SK-N-MC (cell line): ENCODE measurements at regions not wholly inside any gene's neighbourhood (a gene's known extent, or its start where the extent isn't known, plus 50 kb on each side); places are given as distances from the start of the nearest gene placed in this dataset.
"Not testable (repeated sequence)": the region's sequence is repeated elsewhere in the genome, so short reads cannot be mapped to it uniquely, and the experiment has no call there.

Experiments used
- DNase-seq: peaks from one replicate; pipeline ENCODE4 v3.0.0-alpha.2; 2011; ENCODE audit warnings: low read depth, low spot score
- H3K27ac ChIP-seq: fragments of 200-600 bp; sonication (generic); 2 replicates; pipeline ENCODE4 v1.5.1; 2016; ENCODE audit warnings: mixed run types
- H3K36me3 ChIP-seq: fragments of 200-600 bp; sonication (generic); 2 replicates; pipeline ENCODE4 v1.6.1; 2017; ENCODE audit warnings: antibody characterized with exemption, low read length, mixed read lengths; ENCODE audit not compliant: insufficient read depth
- H3K4me3 ChIP-seq: fragments of 200-600 bp; sonication (generic); 2 replicates; pipeline ENCODE4 v1.5.1; 2016
- H3K9ac ChIP-seq: fragments of 200-600 bp; sonication (generic); 2 replicates; pipeline ENCODE4 v1.8.0; 2017; ENCODE audit warnings: mixed run types, mixed read lengths; ENCODE audit not compliant: insufficient read length
- H3K9me3 ChIP-seq: fragments of 200-600 bp; sonication (generic); 2 replicates; pipeline ENCODE4 v1.6.1; 2017; ENCODE audit warnings: low read depth, mild to moderate bottlenecking, antibody characterized with exemption, low read length, moderate library complexity, mixed read lengths
- POLR2AphosphoS5 ChIP-seq: IDR thresholded peaks from 2 replicates; pipeline ENCODE4 v1.6.1; 2012; ENCODE audit warnings: mild to moderate bottlenecking, low read depth, low read length, borderline replicate concordance

DNA sequence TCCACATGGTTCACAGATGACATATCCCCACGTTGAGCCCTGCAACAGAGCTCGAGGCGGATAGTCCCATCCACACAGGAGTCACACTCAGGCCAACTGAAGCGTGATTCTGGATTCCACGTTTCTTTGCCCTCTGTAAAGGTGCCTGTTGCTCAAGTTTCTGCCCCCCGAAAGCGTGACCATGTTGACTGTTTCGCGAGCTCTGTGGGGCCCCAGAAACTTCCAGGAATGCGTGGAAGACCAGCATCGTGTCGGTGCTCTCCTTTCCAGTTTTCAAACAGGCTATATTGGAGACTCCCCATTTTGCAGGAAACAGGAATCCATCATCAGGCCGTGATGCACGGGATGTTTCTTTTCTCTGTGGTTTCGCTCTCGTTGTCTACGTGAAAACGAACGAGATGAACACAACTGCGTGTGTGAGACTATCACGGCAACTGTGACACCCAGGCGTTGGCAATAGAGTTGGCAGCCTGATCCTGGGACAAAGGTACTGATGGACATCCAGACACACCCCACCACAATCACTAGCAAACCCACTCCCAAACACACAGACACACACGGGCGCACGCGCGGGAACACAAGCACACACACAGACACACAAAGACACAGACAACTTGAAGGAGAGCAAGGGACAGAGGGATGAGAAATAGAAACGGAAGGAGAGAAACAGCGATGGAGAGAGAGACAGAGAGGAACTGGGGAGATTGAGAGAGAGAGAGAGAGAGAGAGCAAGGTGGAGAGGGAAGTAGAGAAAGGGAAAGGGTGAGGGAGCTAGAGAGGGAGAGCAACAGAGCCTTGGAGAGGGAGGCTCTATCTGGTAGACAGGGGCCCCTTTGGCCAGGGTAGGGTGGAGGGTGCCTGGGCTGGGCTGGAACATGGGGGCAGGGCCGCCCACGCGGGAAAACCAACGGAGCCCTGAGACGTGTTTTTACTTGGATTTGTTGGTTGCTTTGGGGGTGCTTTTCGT, 1609.3 kb downstream of the SPATA31A7 start:
- not testable (repeated sequence) for H3K27ac ChIP-seq, H3K4me3 ChIP-seq, DNase-seq, H3K9ac ChIP-seq, H3K36me3 ChIP-seq, H3K9me3 ChIP-seq

DNA sequence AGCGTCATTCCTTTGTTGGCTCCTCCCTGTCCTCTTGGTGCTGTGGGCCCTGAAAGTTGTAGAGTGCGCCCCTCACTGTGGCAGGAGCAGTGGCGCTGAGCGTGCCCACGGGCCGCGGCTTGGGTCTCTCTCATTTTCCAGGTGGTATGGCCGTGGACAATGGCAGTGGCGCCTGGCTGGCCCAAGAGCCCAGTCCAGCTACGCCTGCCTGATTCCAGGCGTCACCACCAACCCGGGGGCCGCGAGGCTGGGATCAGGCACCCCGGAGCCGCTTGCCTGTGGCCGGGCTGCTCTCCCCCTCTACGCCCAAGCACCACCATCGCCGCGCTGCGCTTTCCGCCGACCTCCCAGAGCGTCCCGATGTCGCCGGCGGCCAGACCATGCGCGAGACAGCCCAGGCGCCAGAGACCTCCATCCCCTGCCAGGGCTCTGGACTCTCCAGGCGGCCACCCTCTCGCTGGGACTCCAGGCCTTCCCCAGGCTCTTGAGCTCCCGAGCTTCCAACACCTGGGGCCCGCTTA, 1610.1 kb downstream of the SPATA31A7 start:
- not testable (repeated sequence) for H3K36me3 ChIP-seq, H3K4me3 ChIP-seq, H3K9ac ChIP-seq, H3K9me3 ChIP-seq, H3K27ac ChIP-seq, DNase-seq

- H3K4me3 ChIP-seq, H3K36me3 ChIP-seq, H3K9ac ChIP-seq, DNase-seq, H3K27ac ChIP-seq, H3K9me3 ChIP-seq: not testable (repeated sequence)
These were observed 1610.9 kb downstream of the SPATA31A7 start for GRCh38 chr9:62800451-62801371.

- H3K36me3 ChIP-seq, H3K27ac ChIP-seq, H3K4me3 ChIP-seq, H3K9ac ChIP-seq, DNase-seq, H3K9me3 ChIP-seq: not testable (repeated sequence)
These were observed 1611.6 kb downstream of the SPATA31A7 start for GRCh38 chr9:62801372-62801811.

GRCh38 chr9:62801961-62802718, 1612.3 kb downstream of the SPATA31A7 start:
- not testable (repeated sequence) for DNase-seq
- H3K9ac ChIP-seq: peak overlapping the region; percentile 50

DNA sequence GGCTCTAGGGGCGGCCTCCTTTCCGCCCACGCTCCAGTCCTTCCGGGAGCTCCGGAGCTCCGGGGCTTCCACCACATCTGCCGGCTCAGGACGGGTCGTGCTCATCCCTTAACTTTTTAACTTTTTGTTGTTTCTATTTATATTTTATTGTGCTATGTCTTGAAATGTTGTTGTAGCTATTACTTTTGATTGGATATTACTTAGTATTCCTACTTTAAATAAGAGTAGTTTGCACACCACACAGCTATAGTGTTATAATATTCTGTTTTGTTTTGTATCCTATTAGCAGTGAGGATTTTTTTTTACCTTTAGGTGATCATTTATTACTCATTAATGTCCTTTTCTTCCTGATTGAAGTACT, 1612.9 kb downstream of the SPATA31A7 start:
- not testable (repeated sequence) for H3K9me3 ChIP-seq, H3K27ac ChIP-seq, DNase-seq, H3K36me3 ChIP-seq, H3K9ac ChIP-seq
- peak overlapping the region; percentile 60 for H3K4me3 ChIP-seq

More at GRCh38 chr9:62801961-62802718, 1612.3 kb downstream of the SPATA31A7 start:
- TF ChIP-seq POLR2AphosphoS5: peak; percentile 78
- H3K27ac ChIP-seq, H3K36me3 ChIP-seq, H3K9me3 ChIP-seq: not testable (repeated sequence)
- H3K4me3 ChIP-seq: peak overlapping the region; percentile 60

GRCh38 chr9:62803099-62803498, 1613.3 kb downstream of the SPATA31A7 start:
- H3K9me3 ChIP-seq, H3K9ac ChIP-seq, H3K27ac ChIP-seq, H3K36me3 ChIP-seq, DNase-seq: not testable (repeated sequence)
- H3K4me3 ChIP-seq: peak overlapping the region; percentile 52

GRCh38 chr9:62804314-62804713, 1614.5 kb downstream of the SPATA31A7 start:
- not testable (repeated sequence) for H3K9me3 ChIP-seq, H3K9ac ChIP-seq, H3K4me3 ChIP-seq, DNase-seq, H3K27ac ChIP-seq, H3K36me3 ChIP-seq

DNA sequence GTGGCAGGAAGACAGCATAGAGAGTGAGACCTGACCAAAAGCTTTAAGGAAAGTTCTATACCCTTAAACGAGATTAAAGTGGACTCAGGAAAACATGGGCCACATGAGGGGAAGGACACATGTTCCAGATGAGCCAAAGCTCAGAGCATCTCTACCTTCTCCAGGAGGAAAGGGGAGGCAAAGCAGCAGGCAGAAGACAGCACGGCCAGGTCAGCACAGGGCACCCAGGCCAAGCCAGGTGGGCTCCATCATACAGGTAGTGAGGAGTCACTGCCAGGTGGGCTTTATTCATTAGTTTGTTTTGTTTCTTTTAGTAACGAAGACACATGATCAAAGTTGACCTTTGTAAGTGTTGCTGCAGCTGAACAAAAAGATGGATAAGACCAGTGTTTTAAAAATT, 1617.6 kb downstream of the SPATA31A7 start:
- H3K36me3 ChIP-seq, H3K9me3 ChIP-seq, H3K4me3 ChIP-seq, H3K9ac ChIP-seq, DNase-seq, H3K27ac ChIP-seq: not testable (repeated sequence)

DNA sequence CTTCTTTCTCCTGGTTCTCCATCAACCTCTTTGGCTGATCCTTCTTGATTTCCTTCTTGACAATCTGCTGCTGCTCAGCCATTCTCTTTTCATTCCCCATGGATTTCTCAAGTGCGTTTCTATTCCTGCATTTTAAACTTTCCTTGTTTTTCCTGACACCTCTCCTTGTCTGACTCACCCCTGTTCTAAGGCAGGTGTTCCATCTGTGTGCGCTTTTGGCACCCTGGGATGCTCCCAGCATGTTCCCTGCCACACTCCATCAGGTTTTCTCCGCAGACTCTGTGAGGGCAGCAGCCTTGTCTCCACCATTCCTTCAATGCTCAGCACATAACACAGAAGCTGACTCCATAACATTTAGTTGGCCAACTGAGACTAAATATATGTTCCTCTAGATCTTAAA, 1618.2 kb downstream of the SPATA31A7 start:
- H3K9me3 ChIP-seq, H3K36me3 ChIP-seq, H3K27ac ChIP-seq, H3K9ac ChIP-seq, H3K4me3 ChIP-seq, DNase-seq: not testable (repeated sequence)

GRCh38 chr9:62810318-62810717, 1620.5 kb downstream of the SPATA31A7 start:
- H3K9ac ChIP-seq, H3K4me3 ChIP-seq, H3K9me3 ChIP-seq, H3K27ac ChIP-seq, DNase-seq, H3K36me3 ChIP-seq: not testable (repeated sequence)

- H3K9ac ChIP-seq, H3K36me3 ChIP-seq, H3K27ac ChIP-seq, H3K4me3 ChIP-seq, DNase-seq, H3K9me3 ChIP-seq: not testable (repeated sequence)
These were observed 1621.0 kb downstream of the SPATA31A7 start for GRCh38 chr9:62810811-62811315.

- H3K36me3 ChIP-seq, H3K9ac ChIP-seq, H3K27ac ChIP-seq, H3K4me3 ChIP-seq, DNase-seq, H3K9me3 ChIP-seq: not testable (repeated sequence)
These were observed 1625.6 kb downstream of the SPATA31A7 start for GRCh38 chr9:62815436-62815835.
